ENCODE measurements at regions not wholly inside any gene's neighbourhood (a gene's known extent, or its start where the extent isn't known, plus 50 kb on each side); places are given as distances from the start of the nearest gene placed in this dataset.

GRCh38 chr9:13429301-13430190, 150.1 kb upstream of the MPDZ start:
- DNase-seq, result no peak

- DNase-seq, result no peak
Measured at GRCh38 chr9:13428766-13429165, 149.3 kb upstream of the MPDZ start.

- peak; percentile 17 for DNase-seq
Measured at GRCh38 chr9:13427587-13427986, 148.1 kb upstream of the MPDZ start.

GRCh38 chr9:13426606-13427005, 147.1 kb upstream of the MPDZ start:
- no peak for DNase-seq

GRCh38 chr9:13424872-13425271, 145.4 kb upstream of the MPDZ start:
- DNase-seq, result no peak

GRCh38 chr9:13424204-13424603, 144.7 kb upstream of the MPDZ start:
- DNase-seq, result no peak

GRCh38 chr9:13414349-13414748, 134.9 kb upstream of the MPDZ start:
- no peak for DNase-seq

- no peak for DNase-seq
Measured at GRCh38 chr9:13412331-13412730, 132.8 kb upstream of the MPDZ start.

- DNase-seq, result no peak
Measured at GRCh38 chr9:13411791-13412190, 132.3 kb upstream of the MPDZ start.

GRCh38 chr9:13410566-13411031, 131.1 kb upstream of the MPDZ start:
- DNase-seq, result no peak

- no peak for DNase-seq
Measured at GRCh38 chr9:13397661-13398060, 118.2 kb upstream of the MPDZ start.

GRCh38 chr9:13397220-13397619, 117.7 kb upstream of the MPDZ start:
- DNase-seq, result no peak

GRCh38 chr9:13396418-13396817, 116.9 kb upstream of the MPDZ start:
- DNase-seq, result no peak

- DNase-seq, result no peak
Measured at GRCh38 chr9:13395156-13395555, 115.7 kb upstream of the MPDZ start.

- no peak for DNase-seq
Measured at GRCh38 chr9:13388157-13388556, 108.7 kb upstream of the MPDZ start.

- no peak for DNase-seq
Measured at GRCh38 chr9:13387734-13388067, 108.2 kb upstream of the MPDZ start.

GRCh38 chr9:13386935-13387733, 107.6 kb upstream of the MPDZ start:
- no peak for DNase-seq

GRCh38 chr9:13386316-13386715, 106.8 kb upstream of the MPDZ start:
- DNase-seq, result no peak

GRCh38 chr9:13383855-13384254, 104.4 kb upstream of the MPDZ start:
- DNase-seq, result no peak

- DNase-seq, result no peak
Measured at GRCh38 chr9:13383216-13383615, 103.7 kb upstream of the MPDZ start.

- DNase-seq, result no peak
Measured at GRCh38 chr9:13382595-13382994, 103.1 kb upstream of the MPDZ start.

GRCh38 chr9:13380903-13381302, 101.4 kb upstream of the MPDZ start:
- no peak for DNase-seq

GRCh38 chr9:13378154-13378553, 98.7 kb upstream of the MPDZ start:
- no peak for DNase-seq
